Stimulated activated naive CD8-positive, alpha-beta T cell treated with anti-CD3 and anti-CD28 coated beads, Interleukin-15, Interleukin-2, amounts not matched to agents 100 U/mL and 50 U/mL, for 24 hours (primary cell): ENCODE measurements at regions not wholly inside any gene's neighbourhood (a gene's known extent, or its start where the extent isn't known, plus 50 kb on each side); places are given as distances from the start of the nearest gene placed in this dataset.
"Not testable (repeated sequence)": the region's sequence is repeated elsewhere in the genome, so short reads cannot be mapped to it uniquely, and the experiment has no call there.

Experiments used
- ATAC-seq: fragments of 150-1000 bp; cut with Tn5 transposase; one replicate; pipeline ENCODE4 v1.10.0; 2021
- DNase-seq: peaks from one replicate; pipeline ENCODE4 v3.0.0; 2021

DNA sequence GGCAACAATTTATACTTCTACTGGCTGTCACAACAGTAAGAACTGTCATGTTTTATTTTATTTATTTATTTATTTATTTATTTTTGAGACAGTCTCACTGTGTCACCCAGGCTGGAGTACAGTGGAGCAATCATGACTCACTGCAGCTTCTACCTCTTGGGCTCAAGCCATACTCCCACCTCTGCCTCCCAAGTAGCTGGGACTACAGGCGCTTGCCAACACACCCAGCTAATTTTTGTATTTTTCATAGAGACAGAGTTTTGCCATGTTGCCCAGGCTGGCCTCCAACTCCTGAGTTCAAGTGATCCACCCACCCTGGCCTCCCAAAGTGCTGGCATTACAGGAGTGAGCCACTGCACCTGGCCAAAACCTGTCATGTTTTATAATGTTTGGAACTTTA, 255.1 kb upstream of the DUSP10 start:
- not testable (repeated sequence) for ATAC-seq, DNase-seq

- DNase-seq, result no peak
- ATAC-seq, result peak; percentile 34
These were observed 253.1 kb upstream of the DUSP10 start for GRCh38 chr1:221994939-221995338.

- ATAC-seq, result peak; percentile 84
These were observed 252.4 kb upstream of the DUSP10 start for GRCh38 chr1:221994274-221994698.

GRCh38 chr1:221993444-221993948, 251.6 kb upstream of the DUSP10 start:
- ATAC-seq (no peak), DNase-seq (no peak)

More at GRCh38 chr1:221994274-221994698, 252.4 kb upstream of the DUSP10 start:
- DNase-seq, result peak; percentile 29

- no peak for DNase-seq
- peak; percentile 47 for ATAC-seq
These were observed 250.5 kb upstream of the DUSP10 start for GRCh38 chr1:221992427-221992826.

- ATAC-seq, result no peak
These were observed 249.3 kb upstream of the DUSP10 start for GRCh38 chr1:221991221-221991620.

GRCh38 chr1:221989741-221990140, 247.9 kb upstream of the DUSP10 start:
- DNase-seq (no peak), ATAC-seq (no peak)

More at GRCh38 chr1:221991221-221991620, 249.3 kb upstream of the DUSP10 start:
- DNase-seq, result no peak

DNA sequence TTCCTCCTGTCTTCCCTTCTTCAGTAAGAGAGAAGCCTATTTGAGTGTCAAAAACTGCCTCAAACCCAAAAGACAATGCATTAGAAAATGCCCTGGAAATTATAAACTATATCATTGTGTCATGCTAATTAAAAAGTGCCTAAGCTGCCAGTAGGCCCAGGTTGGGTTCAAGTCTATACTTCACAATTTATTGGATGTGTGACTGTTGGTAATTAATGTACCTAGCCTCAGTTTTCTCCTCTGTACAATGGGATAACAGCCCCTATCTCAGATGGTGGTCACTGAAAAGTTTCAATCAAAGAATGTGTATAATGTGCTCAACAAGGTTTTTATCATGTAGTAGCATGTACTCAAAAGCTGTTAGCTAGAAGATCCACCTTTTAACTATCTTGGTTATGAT, 246.9 kb upstream of the DUSP10 start:
- ATAC-seq, result no peak
- no peak for DNase-seq

DNA sequence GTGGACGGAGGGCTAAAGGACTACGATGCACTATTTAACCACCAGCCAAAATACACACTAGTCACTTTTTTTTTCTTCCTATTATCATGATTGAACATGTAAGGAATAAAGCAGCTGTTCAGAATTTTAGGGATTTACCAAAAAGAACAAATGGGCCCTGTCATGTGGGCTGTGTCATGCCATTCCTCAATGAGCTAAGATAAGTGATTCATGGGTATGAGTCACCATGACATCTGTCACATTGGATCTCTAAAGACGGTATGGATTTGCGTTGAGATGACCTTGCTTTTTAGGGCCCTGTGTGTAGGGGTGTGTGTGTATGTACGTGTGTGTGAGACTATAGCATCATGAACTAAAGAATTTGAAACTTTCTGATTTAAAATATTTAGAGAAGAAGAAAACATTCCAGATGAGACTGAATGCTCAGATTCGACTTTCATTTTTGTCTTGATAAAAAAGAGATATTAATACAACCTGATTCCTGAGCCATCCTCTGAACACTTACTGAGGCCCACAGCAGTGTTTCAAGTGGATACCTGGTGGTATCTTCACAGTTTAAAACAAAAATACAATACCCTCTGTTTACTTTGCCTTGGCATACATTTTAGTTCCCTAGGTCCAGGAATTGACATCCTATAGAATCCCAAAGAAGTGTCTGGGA, 246.1 kb upstream of the DUSP10 start:
- ATAC-seq, result no peak

DNA sequence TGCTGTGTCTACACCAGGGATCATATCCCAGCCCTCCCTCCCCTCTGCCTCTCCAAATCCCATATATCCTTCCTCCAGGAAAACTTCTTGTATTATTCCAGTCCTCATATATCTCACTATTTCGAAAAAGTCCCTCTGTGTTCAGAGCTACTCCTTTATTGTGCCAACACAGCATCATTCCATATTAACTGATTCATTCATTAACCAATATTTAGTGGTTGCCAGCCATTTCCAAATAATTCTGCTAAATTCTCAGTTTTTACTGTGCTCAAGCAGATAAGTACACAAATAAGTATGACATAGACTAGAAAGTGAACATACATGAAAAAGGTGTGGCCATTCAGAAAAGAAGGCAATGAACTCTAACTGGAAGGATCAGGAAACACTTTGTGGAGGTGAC, 241.6 kb upstream of the DUSP10 start:
- DNase-seq (no peak), ATAC-seq (no peak)

More for the DNA sequence above, 246.1 kb upstream of the DUSP10 start:
- no peak for DNase-seq

DNA sequence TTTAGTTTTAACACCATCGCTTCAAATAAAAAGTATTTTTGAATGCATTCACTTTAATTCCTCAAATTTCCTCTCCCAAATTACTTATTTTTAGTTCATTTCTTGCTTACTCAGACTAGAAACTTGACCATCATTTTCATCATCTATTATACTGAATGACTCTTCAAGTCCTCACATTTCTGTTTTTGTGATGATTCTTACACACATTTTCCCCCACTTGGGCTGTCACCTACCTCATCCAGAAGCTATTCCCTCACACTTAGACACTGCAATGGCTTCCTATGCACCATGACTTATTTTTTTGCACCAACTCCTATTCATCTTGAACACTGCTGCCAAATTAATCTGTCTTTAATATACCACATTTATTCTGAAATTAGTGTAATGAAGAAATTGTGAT, 239.6 kb upstream of the DUSP10 start:
- ATAC-seq (no peak), DNase-seq (no peak)

DNA sequence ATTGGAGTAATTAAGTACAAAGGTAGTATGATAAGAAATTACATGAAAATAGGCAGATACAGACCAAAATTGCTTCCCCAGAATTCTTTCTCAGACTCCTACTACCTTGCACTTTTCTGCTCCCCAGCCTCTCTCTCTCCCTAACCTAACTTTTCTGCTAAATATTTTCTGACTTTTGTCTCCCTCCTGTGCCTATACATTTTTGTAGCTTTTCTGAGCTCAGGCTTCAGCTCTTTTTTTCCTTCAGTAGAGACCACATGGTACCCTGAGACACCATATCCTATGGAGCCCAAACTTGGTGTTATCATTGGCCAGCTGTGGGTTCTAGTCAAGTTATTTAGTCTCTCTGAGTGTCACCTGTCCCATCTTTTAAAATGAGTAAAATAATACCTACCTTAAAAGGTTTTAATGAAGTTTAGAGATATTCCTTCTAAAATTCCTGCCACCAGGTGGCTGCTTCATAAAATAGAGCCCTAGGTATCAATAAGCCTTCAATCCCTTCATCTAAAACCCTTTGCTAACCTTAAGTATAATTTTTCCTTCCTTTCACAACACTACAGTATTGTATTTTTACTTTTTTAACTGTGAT, 237.6 kb upstream of the DUSP10 start:
- DNase-seq (no peak), ATAC-seq (no peak)

DNA sequence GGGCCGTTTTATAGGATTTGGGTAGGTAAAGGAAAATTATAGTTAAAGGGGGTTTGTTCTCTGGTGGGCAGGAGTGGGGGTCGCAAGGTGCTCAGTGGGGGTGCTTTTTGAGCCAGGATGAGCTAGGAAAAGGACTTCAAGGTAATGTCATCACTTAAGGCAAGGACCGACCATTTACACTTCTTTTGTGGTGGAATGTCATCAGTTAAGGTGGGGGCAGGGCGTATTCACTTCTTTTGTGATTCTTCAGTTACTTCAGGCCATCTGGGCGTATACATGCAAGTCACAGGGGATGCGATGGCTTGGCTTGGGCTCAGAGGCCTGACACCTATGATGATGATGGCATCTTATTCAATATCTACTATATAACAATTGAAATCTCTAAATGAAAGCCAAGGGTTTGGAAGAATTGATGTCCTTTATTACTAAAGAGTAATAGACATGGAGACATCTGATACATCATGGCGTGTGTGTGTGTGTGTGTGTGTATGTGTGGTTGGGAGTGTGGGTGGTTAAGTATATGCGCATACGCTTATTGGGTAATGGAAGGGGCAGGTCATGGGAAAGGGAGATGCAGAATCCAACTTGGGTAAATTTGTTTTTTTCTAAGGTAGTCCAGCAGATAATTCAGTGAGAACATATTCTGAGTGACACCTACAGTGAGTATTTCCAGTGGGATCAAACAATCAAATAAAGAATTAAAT, 236.9 kb upstream of the DUSP10 start:
- not testable (repeated sequence) for ATAC-seq, DNase-seq

DNA sequence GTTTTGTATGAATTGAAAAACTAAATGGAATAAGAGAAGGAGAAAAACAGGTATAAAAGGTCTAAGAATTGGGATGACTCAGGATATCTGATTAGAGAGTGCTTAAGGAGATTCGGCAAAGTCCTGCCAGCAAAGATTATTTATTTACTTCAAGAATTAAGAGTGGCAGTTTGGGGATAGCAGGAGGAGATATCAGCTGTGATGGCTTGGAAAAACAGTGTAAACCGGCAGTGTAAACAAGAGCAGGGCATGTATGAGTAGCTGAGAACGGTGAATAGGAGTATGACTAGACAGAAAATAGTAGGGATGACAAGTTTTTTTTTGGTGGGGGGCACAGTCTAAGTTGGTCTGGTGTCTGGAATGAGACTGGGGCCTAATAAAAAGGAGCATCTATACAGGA, 231.9 kb upstream of the DUSP10 start:
- ATAC-seq, DNase-seq: not testable (repeated sequence)

- no peak for ATAC-seq
- no peak for DNase-seq
These were observed 230.7 kb upstream of the DUSP10 start for GRCh38 chr1:221972276-221973235.

- DNase-seq, ATAC-seq: not testable (repeated sequence)
These were observed 229.1 kb upstream of the DUSP10 start for GRCh38 chr1:221971035-221971434.

- not testable (repeated sequence) for DNase-seq, ATAC-seq
These were observed 227.5 kb upstream of the DUSP10 start for GRCh38 chr1:221969298-221969858.

DNA sequence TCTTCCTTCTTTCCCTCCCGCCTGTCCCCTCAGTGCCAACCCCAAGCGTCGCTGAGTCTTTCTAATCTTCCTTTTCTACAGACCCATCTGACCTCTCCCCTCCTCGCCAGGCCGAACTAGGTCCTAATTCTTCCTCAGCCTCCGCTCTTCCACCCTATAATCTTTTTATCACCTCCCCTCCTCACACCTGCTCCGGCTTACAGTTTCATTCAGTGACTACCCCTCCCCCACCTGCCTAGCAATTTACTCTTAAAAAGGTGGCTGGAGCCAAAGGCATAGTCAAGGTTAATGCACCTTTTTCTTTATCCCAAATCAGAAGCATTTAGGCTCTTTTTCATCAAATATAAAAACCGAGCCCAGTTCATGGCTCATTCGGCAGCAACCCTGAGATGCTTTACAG, 225.6 kb upstream of the DUSP10 start:
- DNase-seq, ATAC-seq: not testable (repeated sequence)

GRCh38 chr1:221966888-221967287, 225.0 kb upstream of the DUSP10 start:
- ATAC-seq, DNase-seq: not testable (repeated sequence)

- not testable (repeated sequence) for ATAC-seq, DNase-seq
These were observed 224.0 kb upstream of the DUSP10 start for GRCh38 chr1:221965891-221966290.

DNA sequence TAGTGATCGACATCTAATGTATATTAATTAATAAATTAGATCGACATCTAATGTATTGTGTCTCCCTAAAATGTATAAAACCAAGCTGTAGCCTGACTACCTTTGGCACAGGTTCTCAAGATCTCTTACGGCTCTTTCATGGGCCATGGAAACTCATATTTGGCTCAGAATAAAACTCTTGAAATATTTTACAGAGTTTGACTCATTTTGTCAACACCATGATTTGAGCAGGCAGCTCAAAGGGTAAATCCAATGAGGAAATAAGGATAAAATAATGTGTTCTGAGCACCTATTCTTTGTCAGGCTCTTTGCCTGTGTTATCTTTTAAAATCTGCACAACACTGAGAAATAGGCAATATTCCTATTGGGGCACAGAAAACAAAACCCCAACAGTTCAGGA, 223.4 kb upstream of the DUSP10 start:
- DNase-seq (no peak), ATAC-seq (no peak)
